CD4-positive, alpha-beta T cell (primary cell): ENCODE measurements at regions not wholly inside any gene's neighbourhood (a gene's known extent, or its start where the extent isn't known, plus 50 kb on each side); places are given as distances from the start of the nearest gene placed in this dataset.

ENCODE experiments used
- ATAC-seq: fragments of 200-7000 bp; cut with Tn5 transposase; one replicate; pipeline ENCODE4 v1.10.0; 2022; ENCODE audit warnings: mild to moderate bottlenecking; ENCODE audit not compliant: poor library complexity
- CTCF ChIA-PET: fragments of 350-600 bp; sonication (Branson Sonifier 250); formaldehyde crosslinking; loops from one replicate; lab custom pipeline; 2021; ENCODE audit warnings: antibody characterized with exemption, inconsistent platforms; lab: Charles Lee
- POLR2A ChIA-PET: fragments of 350-600 bp; sonication (Branson Sonifier 250); formaldehyde crosslinking; loops from one replicate; lab custom pipeline; 2021; ENCODE audit warnings: antibody characterized with exemption, inconsistent platforms; lab: Charles Lee
- DNase-seq, 14 experiments: peaks; one replicate each; pipeline ENCODE4 v3.0.0-alpha.2; 2013 to 2020; ENCODE audit warnings: mixed read lengths in 2 of 14
- H3K27ac ChIP-seq, 2 donors: one replicate each; pipeline versions ENCODE4 v1.5.1 to v1.7.0; 2013; ENCODE audit warnings: low read length in 2 of 2, low read depth in 1 of 2, mild to moderate bottlenecking in 1 of 2
- H3K27me3 ChIP-seq, 2 experiments: 1 replicate in 1 of 2; 2 replicates in 1 of 2; pipeline versions ENCODE4 v1.6.1 to v1.7.0; 2013; ENCODE audit warnings: low read length in 2 of 2, control low read depth in 1 of 2, mild to moderate bottlenecking in 1 of 2, moderate library complexity in 1 of 2; ENCODE audit not compliant: insufficient read depth in 2 of 2, control insufficient read depth in 1 of 2
- H3K36me3 ChIP-seq: one replicate; pipeline ENCODE4 v1.6.1; 2013; ENCODE audit warnings: low read length, control low read depth; ENCODE audit not compliant: insufficient read depth
- H3K4me1 ChIP-seq: one replicate; pipeline ENCODE4 v1.6.1; 2013; ENCODE audit warnings: low read length, control low read depth; ENCODE audit not compliant: insufficient read depth
- H3K4me3 ChIP-seq: one replicate; pipeline ENCODE4 v1.5.1; 2013; ENCODE audit warnings: mild to moderate bottlenecking, low read length, moderate library complexity
- H3K9me3 ChIP-seq, 2 experiments: 1 replicate in 1 of 2; 2 replicates in 1 of 2; pipeline versions ENCODE4 v1.6.1 to v1.7.0; 2013; ENCODE audit warnings: low read length in 2 of 2, mild to moderate bottlenecking in 2 of 2, control low read depth in 1 of 2, moderate library complexity in 1 of 2; ENCODE audit not compliant: control insufficient read depth in 1 of 2, insufficient read depth in 1 of 2
- H3K27ac Mint-ChIP-seq: one replicate; pipeline ENCODE4 v1.8.0; 2020; ENCODE audit warnings: mixed read lengths
- H3K27me3 Mint-ChIP-seq: one replicate; pipeline ENCODE4 v1.8.0; 2021; ENCODE audit warnings: mixed read lengths
- H3K36me3 Mint-ChIP-seq: one replicate; pipeline ENCODE4 v1.8.0; 2021; ENCODE audit warnings: low read depth, mixed read lengths
- H3K4me1 Mint-ChIP-seq: one replicate; pipeline ENCODE4 v1.8.0; 2021; ENCODE audit warnings: low read depth, mixed read lengths
- H3K4me3 Mint-ChIP-seq: one replicate; pipeline ENCODE4 v1.8.0; 2020; ENCODE audit warnings: mild to moderate bottlenecking, mixed read lengths
- H3K9me3 Mint-ChIP-seq: one replicate; pipeline ENCODE4 v1.8.0; 2020; ENCODE audit warnings: mixed read lengths
- intact Hi-C, 2 experiments: fragments of 100-400 bp; cut with DNase I in 1 of 2; cut with micrococcal nuclease in 1 of 2; formaldehyde crosslinking; loops; one replicate each; pipeline versions ENCODE4 v1.15.1 to v1.9.0; 2023 to 2025; cut with DNase I, micrococcal nuclease
- TF ChIP-seq, protein P1 (sequence below): fragments of 200-600 bp; IDR thresholded peaks from one replicate; pipeline ENCODE4 v1.8.0; 2022; ENCODE audit warnings: antibody characterized with exemption, mild to moderate bottlenecking

DNA sequence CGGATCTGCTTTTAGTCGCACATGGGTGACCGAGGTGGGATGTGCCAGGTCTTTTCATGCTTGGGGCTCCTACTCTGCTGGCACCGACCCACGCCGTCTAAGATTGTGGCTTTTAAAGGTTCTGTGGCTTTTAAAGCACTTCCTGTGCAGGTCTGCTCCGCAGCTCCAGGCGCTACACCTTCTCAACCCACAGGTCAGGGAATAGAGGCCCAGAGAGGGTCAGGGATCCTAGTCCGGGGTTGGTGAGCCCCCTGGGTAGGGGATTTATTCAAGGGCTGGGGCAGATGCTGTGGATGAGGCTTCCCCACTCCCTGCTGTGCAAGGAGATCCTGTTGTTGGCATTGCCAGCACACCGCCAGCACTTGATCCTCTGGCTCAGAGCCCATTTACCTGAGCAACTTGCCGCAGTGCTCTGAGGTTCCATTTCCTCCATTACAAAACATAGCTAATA, 212.8 kb upstream of the RAB4A start:
- Histone ChIP-seq H3K4me1 (peaks cover 50% of the 10 kb centered on the region), H3K36me3 (no peaks in the 10 kb centered on the region), H3K9me3 (no peaks in the 10 kb centered on the region), H3K27ac (peak overlapping the region in 1 of 2 donors; percentile 42), H3K27me3 (no peaks in the 10 kb centered on the region), H3K4me3 (peak overlapping the region; percentile 29)
- ChIA-PET CTCF (no interaction called here), POLR2A (interaction anchor here (0.8 to 2.0 kb wide), 6 partner anchors 10 to 169 kb away, joined by 3 to 12 read pairs (median 6); no protein-coding TSS in a partner anchor)
- peak overlapping the region; percentile 75 for H3K27ac Mint-ChIP-seq
- DNase-seq: peak; percentile 1 to 68 (median 34)
- H3K27me3 Mint-ChIP-seq: no peaks in the 10 kb centered on the region
- peak overlapping the region; percentile 71 for H3K4me3 Mint-ChIP-seq
- intact Hi-C loops: no loop called here
- no peaks in the 10 kb centered on the region for H3K9me3 Mint-ChIP-seq
- H3K4me1 Mint-ChIP-seq: peaks cover 62% of the 10 kb centered on the region
- no peaks in the 10 kb centered on the region for H3K36me3 Mint-ChIP-seq
- ATAC-seq: peak; percentile 84
- TF ChIP-seq, protein P1, sequence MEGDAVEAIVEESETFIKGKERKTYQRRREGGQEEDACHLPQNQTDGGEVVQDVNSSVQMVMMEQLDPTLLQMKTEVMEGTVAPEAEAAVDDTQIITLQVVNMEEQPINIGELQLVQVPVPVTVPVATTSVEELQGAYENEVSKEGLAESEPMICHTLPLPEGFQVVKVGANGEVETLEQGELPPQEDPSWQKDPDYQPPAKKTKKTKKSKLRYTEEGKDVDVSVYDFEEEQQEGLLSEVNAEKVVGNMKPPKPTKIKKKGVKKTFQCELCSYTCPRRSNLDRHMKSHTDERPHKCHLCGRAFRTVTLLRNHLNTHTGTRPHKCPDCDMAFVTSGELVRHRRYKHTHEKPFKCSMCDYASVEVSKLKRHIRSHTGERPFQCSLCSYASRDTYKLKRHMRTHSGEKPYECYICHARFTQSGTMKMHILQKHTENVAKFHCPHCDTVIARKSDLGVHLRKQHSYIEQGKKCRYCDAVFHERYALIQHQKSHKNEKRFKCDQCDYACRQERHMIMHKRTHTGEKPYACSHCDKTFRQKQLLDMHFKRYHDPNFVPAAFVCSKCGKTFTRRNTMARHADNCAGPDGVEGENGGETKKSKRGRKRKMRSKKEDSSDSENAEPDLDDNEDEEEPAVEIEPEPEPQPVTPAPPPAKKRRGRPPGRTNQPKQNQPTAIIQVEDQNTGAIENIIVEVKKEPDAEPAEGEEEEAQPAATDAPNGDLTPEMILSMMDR: no peak

DNA sequence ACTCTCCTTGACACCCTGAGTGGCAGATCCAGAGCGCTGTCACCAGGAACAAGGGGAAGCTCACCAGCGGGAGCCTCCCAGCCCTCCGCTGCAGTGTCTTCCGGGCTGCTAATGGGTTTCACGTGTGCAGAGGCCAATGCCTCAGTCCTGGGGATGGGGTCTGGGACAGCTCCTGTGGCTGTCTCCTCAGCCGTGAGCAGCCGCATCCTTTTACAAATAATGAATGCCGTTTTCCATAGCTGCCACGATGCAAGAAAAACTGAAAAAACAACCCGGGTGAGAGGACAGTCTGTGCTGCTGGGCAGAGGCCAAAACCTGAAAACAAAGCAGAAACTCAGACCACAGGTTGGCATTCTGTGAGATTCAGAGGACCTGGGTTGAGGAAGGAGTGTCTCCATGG, 212.2 kb upstream of the RAB4A start:
- H3K4me3 ChIP-seq: no peak overlapping the region
- no peaks in the 10 kb centered on the region for H3K9me3 ChIP-seq
- peak overlapping the region; percentile 75 for H3K27ac Mint-ChIP-seq
- TF ChIP-seq, protein P1: no peak
- CTCF ChIA-PET: no interaction called here
- peak overlapping the region; percentile 71 for H3K4me3 Mint-ChIP-seq
- H3K4me1 ChIP-seq: peaks cover 50% of the 10 kb centered on the region
- POLR2A ChIA-PET: interaction anchor here (0.8 to 2.0 kb wide), 6 partner anchors 10 to 169 kb away, joined by 3 to 12 read pairs (median 6); no protein-coding TSS in a partner anchor
- H3K27ac ChIP-seq: peak overlapping the region in 1 of 2 donors; percentile 42
- DNase-seq: peak in 2 of 14 experiments; percentile 18 to 29
- ATAC-seq: no peak
- no peaks in the 10 kb centered on the region for H3K36me3 Mint-ChIP-seq
- H3K4me1 Mint-ChIP-seq: peaks cover 62% of the 10 kb centered on the region
- H3K27me3 ChIP-seq: no peaks in the 10 kb centered on the region
- H3K36me3 ChIP-seq: no peaks in the 10 kb centered on the region
- no peaks in the 10 kb centered on the region for H3K27me3 Mint-ChIP-seq
- intact Hi-C loops: no loop called here
- no peaks in the 10 kb centered on the region for H3K9me3 Mint-ChIP-seq

DNA sequence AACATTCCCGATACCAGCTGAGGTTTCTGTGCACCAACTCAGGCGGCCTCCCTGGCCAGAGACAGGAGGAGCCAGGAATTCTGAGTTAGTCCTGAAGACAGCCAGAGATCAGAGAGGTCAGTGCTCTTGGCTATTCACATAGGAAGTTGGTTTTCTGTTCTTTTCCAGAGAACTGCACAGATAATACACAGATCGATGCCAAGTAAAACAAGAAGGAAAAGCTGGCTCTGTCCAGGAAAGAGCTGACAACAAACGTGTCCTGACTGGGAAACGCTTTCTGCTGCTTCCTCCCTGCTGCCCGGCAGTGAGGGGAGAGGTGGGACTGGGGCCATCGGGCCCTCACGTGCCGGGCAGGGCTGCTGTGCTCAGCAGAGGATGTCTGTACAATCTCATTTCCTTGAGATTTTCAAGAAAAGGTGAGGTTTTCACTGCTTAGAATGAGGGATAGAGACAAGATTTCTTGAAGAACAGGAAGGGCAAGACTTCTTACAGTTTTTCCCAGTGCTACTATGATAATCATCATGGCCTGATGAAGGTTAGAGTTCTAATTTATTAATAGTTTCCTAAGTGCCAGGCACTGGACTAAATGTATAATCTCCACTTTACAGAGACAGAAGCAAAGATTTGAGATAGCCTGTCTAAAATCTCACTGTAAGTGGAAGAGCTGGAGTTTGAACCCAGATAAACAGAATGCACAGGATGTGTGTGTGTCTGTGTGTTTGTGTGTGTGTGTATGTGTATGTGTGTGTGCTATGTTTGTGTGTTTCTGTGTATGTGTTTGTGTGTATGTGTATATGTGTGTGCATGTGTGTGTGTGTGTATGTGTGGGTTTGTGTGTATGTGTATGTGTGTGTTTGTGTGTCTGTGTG, 211.0 kb upstream of the RAB4A start:
- Histone ChIP-seq H3K4me1 (peaks cover 50% of the 10 kb centered on the region), H3K27me3 (no peaks in the 10 kb centered on the region), H3K36me3 (no peaks in the 10 kb centered on the region), H3K27ac (no peak overlapping the region), H3K9me3 (no peaks in the 10 kb centered on the region), H3K4me3 (no peak overlapping the region)
- TF ChIP-seq, protein P1: no peak
- no peaks in the 10 kb centered on the region for H3K9me3 Mint-ChIP-seq
- no peaks in the 10 kb centered on the region for H3K27me3 Mint-ChIP-seq
- H3K36me3 Mint-ChIP-seq: no peaks in the 10 kb centered on the region
- H3K27ac Mint-ChIP-seq: peak overlapping the region; percentile 14
- ATAC-seq (no peak), DNase-seq (no peak)
- POLR2A ChIA-PET: no interaction called here
- H3K4me1 Mint-ChIP-seq: peaks cover 62% of the 10 kb centered on the region
- peak overlapping the region; percentile 3 for H3K4me3 Mint-ChIP-seq
- CTCF ChIA-PET: no interaction called here
- intact Hi-C loops: no loop called here
